SKM-1 treated with dmso at 0.1 percent for 144 hours (cell line): ENCODE measurements at regions not wholly inside any gene's neighbourhood (a gene's known extent, or its start where the extent isn't known, plus 50 kb on each side); places are given as distances from the start of the nearest gene placed in this dataset.
"Not testable (repeated sequence)": the region's sequence is repeated elsewhere in the genome, so short reads cannot be mapped to it uniquely, and the experiment has no call there.

Experiments
- DNase-seq: peaks from one replicate; lab custom pipeline; 2025; ENCODE audit not compliant: unreplicated experiment; lab: John Stamatoyannopoulos, UW

DNA sequence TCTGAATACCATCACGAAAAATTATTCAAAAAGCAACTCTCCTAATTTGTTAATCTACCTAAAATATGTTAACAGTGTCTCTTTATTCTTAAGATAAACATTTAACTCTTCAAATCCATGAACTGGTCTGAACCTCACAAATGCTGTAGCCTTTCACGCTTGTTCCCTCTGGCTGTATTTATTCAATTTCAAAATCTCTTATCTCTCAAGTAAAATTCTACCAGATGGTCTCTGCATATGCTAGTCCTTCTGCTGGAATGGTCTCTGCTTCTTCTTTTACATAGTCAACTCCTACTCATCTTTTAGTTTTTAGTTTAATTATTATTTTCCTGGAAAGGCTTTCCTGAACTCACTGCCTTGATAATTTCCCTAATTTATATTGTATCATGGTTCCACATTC, 232.9 kb upstream of the PCDH20 start:
- no peak for DNase-seq

DNA sequence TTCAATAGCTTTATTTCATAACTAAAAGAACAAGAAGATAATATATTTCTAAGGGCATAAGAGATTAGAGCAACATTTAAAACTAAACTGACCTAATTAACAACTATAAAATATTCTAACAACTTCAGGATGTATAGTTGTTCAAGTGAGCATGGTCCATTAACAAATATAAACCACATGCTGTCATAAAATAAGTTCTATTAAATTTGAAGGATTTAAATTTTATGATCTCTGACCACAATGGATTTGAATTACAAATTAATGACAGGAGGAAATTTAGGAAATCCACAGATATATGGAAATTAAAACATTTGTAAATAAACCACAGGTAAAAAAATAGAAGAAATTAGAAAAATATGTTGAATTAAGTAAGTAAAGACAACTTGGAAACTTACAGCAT, 196.5 kb upstream of the PCDH20 start:
- no peak for DNase-seq

DNA sequence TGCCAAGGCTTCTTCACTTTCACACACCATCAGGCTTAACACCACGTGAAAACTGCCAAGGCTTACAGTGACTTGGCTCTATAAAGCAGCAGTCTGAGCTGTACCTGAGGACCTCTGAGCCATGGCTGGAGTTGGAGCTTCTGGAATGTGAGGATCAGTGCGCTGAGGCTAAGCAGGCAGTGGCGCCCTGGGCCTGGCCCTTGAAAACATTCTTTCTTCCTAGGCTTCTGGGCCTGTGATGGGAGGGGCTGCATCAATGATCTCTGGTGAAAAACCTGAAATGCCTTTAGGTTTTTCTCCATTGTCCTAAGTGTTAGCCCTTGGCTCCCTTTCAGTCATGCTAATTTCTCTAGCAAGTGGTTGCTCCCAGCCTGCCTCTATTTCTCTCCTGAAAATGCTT, 192.5 kb upstream of the PCDH20 start:
- DNase-seq = no peak

DNA sequence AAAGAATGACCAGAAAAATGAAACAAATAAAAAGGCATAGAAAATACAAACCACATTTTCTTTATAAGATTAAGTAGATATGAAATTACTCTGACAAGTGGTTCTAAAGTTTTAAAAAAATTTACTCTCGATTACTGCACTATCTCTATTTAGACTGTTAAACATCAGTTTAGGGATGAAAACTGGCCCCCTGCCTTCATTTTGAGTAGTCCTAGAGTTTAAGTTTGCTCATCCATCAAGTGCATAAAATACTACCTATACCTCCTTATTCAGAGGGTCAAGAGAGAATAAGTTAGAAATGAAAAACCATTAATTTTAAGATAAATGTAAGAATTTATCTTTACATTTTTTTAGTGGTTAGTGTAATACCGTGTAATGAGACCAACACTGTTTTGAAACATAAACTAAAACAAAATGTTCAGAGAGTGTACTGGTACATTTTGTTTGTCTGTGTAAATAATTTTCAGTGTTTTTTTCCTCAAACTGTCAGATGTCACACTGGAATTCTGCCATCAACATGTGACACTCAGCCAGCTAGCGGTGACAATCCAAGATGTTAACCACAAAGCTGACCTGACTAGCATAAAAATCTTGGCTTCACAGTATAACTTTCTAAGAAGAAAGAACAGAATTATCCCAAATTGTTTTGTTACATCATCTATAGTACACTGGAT, 184.8 kb upstream of the PCDH20 start:
- DNase-seq = no peak

DNA sequence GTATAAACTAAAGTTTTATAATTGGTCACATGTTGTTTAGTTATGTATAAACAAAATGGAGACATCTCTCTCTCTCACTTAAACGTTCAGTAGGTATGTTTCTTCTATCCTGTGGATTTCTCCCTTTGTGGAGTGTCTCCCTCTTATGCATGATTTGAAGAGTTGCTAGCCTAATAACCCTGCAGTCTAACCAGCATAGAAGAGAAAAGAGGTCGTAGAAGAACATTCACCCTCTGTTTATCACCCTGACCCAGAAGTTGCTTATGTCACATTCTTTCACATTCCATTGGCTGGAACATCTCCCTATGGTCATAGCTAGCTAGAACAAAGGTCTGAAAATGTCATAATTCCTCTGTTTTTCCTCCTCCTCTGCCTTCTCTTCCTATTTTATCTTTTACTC, 176.8 kb upstream of the PCDH20 start:
- DNase-seq = no peak

DNA sequence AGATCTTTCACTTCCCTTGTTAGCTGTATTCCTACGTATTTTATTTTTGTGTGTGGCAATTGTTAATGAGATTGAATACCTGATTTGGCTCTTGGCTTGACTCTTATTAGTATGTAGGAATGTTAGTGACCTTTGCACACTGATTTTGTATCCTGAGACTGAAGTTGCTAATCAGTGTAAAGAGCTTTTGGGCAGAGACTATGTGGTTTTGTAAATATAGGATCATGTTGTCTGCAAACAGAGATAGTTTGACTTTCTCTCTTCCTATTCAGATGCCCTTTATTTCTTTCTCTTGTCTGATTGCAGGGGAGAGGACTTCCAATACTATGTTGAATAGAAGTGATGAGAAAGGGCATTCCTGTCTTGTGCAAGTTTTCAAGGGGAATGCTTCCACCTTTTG, 160.3 kb upstream of the PCDH20 start:
- DNase-seq = no peak

DNA sequence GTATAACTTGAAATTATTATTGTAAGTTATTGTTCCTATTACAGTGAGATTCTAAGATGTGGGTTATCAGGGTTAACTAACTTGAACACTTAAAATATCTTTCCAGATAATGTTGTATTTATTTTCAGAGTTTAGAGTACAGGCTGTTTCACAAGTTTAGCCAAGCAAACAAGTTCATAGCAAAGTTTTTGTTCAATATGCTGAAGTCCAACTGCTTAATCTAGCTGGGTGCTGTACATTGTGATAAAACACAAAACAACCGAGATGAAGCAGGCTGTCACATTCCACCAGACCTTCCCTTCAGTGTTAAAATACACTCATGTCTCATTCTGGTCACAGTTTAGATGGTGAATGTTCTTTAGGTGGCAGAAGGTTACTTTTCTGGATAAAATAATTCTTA, 148.0 kb upstream of the PCDH20 start:
- DNase-seq = no peak

DNA sequence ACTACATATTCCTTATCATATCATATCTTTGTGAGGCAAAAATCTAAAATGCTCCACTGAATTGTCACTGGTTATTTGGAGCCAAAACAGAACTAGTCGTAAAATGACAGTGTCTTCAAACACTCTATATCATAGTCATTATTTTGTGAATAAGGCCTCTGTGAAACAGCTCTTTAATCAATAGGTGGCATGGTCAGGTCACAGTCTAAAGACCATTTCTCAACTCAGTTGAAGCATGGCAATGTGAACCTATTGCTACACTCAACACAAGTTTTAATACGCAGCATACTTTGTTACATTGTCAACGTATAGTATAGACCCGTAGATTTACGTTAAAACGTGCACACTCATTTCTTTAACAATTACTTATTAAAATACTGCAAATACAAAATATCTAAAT, 131.3 kb upstream of the PCDH20 start:
- no peak for DNase-seq

DNA sequence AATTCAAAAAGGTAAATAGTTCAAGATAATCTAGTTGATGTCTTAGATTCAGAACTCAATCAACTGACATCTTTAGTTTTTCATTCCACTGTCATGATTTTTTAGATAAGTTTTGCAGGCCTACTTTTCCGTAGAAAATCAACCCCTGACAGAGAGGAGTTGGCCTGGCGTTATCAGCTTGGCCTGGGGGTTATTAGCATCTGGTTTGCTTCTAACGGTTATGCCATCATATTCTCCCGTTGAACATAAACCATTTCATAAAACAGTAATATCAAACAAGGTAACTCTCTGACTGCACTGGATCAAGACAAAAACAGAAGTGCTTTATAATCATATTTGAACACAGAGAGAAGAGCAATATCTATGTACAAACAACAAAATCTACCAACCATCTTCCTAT, 130.8 kb upstream of the PCDH20 start:
- no peak for DNase-seq

DNA sequence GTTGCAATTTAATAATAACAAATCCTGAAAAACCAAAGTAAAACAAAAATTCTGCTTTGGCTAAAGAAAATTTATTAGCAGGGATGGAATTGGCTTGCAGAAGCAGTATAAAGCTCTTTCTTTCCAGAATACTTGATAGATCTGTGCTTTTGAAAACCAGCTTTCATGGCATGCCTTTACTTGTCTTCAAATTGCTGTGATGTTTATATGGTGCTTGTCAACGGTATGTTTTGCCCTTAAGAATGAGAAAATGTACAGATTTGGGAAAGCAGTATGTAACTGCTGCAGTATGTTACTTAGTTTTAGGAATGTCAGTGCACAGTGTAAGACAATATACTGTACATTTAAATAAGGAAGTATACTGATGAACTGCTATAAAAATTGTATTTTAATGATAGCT, 120.8 kb upstream of the PCDH20 start:
- DNase-seq = no peak

DNA sequence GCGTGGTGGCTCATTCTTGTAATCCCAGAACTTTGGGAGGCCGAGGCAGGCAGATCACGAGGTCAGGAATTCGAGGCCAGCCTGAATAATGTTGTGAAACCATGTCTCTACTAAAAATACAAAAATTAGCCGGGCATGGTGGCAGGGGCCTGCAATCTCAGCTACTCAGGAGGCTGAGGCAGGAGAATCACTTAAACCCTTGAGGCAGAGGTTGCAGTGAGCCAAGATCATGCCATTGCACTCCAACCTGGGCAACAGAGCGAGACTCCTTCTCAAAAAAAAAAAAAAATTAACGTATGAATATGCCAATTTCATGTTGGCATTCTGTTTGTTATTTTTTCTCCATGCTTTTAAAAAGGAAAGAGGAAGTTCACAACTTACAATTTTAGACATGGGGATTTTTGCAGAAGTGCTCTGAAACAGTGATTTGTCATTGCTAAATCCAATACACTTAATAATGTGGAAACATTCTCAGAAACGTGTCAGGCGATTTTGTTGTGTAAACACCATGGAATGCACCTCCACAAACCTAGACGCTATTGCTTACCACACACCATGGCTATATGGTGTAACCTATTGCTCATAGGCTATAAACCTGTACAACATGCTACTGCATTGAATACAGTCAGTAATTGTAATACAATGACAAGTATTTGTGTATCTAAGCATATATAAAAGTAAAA, 115.9 kb upstream of the PCDH20 start:
- DNase-seq = peak; percentile 54

DNA sequence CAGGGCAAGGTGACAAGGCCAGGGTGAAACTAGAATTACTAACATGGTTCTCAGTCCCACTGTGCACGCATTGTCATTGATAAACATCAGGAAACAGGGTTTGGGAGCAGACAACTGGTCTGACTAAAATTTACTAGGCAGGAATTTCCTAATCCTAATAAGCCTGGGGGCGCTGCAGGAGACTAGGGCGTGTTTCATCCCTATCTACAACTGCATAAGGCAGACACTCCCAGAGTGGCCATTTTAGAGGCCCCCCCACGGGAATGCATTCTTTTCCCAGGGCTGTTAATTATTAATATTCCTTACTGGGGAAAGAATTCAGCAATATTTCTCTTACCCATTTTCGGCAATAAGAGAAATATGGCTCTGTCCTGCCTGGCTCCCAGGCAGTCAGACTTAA, 103.6 kb upstream of the PCDH20 start:
- DNase-seq = not testable (repeated sequence)

DNA sequence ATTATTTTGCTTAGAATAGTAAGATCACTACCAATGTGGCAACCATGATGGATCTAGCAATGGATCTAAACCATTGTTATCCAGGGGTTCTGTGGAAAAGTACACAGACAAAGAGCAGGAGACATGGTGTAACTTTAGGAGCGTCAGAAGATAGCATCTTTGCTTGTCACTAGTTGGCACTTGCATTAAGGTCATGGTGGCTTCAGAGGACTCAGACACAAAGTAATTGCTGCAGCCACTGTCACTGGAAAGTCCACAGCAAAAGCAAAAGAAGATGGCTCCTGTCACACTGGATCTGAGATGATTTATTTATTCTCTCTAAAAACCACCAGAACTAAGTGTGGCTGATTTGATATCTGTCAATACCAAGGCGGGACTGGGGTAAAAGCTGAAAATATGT, 93.3 kb upstream of the PCDH20 start:
- no peak for DNase-seq

DNA sequence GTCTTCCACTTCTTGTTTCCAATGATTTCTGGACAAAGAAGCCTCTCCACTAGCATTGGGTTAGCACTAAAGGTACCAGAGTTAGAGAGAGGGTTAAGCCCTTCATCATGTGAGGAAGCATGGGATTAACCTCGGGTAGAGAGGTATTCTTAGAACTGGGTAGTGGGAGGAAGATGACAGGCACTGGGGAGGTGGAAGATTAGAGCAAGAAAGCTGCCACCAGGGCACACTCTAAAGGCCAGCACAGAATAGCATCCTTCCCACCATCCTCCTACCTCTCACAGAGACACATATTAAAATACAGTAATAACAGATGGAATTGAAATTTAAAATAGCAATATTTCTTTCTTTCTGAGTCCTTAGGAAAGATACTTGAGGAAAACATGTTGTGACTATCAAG, 84.5 kb upstream of the PCDH20 start:
- no peak for DNase-seq

DNA sequence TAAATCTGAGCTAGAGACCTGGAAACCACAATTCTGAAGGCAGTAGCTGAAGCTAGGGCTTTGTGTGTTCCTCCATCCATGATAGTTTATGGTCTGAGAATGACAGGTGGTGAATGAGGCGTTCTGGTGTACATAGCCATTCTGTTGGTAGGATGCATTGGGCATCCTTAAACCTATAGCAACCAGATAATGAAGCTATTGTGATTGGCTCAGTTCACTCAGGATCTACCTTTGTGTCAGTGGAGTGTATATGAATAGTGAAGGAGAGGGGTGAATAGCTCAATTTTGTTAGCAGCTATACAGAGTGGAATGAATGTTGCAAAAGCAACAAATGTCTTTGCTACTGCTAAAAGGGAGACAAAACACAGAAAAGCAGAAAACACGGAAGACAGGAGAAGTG, 80.0 kb upstream of the PCDH20 start:
- DNase-seq = no peak

DNA sequence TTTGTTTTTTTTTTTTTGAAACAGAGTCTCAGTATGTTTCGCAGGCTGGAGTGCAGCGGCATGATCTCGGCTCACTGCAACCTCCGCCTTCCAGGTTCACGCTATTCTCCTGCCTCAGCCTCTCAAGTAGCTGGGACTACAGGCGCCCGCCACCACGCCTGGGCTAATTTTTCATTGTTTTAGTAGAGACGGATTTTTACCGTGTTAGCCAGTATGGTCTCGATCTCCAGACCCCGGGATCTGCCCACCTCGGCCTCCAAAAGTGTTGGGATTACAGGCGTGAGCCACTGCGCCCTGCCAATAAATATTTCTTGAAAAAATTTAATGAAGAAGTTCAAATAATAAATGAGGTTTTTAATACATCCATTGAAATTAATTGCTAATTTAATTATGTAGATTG, 77.9 kb upstream of the PCDH20 start:
- not testable (repeated sequence) for DNase-seq

DNA sequence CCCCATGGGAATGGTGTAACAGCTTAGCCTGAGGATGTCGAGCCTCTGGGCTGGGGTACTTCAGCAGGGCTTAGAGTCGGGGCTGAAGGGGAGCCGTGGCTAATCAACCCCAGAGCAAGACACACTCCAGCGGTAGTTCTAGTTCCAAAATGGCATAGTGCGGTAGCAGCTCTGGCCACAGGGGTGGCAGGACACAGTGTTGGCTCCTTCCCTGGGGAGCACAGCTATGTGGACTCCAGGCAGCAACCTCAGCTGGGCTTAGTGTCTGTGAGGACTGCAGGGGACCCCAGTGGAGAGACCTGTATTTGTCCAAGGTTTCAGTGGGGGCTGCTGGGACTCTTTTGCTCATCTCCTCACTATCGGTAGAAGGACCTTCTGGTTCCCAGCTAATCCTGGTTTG, 70.8 kb upstream of the PCDH20 start:
- no peak for DNase-seq

DNA sequence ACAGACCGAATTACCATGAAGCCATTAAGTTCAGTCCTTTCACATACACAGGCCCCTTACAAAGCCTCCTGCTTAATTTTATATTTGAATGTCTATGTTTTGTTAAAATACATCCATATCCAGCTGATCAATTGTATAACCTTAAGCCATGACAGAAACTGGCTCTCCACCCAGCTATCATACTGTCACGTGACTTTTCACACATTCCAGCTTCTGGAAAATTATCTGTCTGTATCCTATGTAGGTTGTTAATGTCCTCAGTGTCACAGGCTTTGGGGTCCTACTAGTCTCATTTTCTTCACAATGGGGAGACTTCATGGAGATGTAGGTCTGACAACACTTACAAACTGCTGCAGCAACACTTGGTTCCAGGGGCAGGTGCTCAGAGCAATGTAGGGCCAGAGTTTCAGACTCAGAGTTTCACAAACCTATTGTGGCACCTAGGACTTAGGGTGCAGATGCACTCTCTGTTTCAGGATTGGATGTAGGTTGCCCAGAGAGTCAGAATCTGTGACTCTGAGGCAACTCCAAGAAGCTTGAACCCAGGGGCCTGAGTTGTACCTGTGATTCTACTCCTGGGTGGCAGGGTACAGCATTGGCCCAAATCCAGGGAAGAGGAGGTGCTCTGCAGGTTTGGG, 69.6 kb upstream of the PCDH20 start:
- no peak for DNase-seq

DNA sequence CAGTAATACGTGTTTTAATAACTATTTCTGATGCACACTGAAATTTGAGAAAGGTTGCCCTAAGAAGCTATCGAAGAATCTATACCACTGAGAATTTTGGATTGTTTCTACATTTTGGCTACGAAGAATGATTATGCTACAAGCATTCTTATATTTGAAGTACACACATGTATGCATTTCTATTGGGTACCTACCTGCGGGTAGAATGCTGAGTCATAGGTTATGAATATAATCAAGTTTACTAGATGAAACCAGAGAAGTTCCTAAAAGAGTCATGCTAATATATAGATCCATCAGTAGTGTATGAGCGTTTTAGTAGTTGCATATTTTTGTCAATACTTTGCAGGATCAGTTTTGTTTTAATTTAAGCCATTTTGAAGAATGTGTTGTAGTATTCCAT, 62.0 kb upstream of the PCDH20 start:
- DNase-seq = no peak

DNA sequence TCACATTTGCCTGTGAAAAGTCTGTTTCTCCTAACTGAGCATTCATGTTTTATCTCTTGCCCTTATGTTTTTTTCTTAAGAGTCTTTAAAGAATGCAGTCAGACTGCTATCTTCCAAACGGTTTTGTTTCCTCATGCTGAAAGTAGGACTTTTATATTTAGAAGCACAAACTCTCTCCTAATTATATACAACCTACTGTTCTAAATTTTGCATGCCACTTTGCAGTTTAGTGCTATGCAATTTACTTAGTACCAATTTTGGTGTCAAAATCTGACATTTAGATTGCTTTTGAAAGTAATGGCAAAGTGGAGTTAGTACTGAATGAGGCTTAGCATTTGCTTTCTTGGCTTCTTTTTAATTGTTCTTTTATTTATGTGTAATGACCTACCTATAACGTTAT, 55.1 kb upstream of the PCDH20 start:
- DNase-seq = no peak

DNA sequence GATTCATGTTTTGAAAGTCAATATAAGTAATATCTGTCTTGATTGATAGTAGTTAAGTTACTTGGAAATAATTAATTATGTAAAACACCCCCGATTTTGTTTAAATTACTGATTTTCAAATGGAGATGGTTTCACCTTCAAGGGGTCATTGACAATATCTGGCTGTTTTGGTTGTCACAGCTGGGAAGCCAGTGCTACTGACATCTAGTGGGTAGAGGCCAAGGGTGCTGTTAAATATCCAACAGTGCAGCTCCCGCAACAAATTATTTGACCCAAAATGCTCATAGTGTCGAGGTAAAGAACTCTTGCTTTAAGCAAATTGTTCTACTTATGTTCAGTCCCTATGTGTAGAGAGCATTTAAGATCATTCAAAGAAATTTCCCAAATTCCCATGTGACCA, 50.6 kb upstream of the PCDH20 start:
- DNase-seq = no peak
